ENCODE measurements at regions not wholly inside any gene's neighbourhood (a gene's known extent, or its start where the extent isn't known, plus 50 kb on each side); places are given as distances from the start of the nearest gene placed in this dataset.
"Not testable (repeated sequence)": the region's sequence is repeated elsewhere in the genome, so short reads cannot be mapped to it uniquely, and the experiment has no call there.

DNA sequence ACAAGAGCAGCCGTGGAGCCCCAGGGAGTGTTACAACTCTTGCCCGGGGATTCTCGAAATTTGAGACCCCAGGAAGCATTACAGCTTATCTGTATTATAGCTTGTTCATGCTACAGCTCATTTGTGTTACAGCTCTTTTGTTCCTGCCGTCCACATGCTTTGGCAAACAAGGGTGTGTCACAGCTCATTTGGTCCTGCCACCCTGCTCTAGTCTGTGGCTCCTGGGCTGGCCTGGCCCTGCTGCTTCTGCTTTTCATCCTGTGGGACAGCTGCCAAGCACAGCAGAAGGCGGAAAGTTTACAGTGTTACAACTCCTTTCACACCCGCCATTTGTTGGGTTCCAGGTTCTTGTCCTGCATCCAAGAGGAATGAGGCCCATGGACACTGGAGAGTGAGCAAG, 685.0 kb downstream of the SLCO4C1 start:
- DNase-seq = no peak

GRCh38 chr5:101608322-101608721, 687.8 kb downstream of the SLCO4C1 start:
- DNase-seq = no peak

GRCh38 chr5:101605700-101606099, 690.4 kb downstream of the SLCO4C1 start:
- no peak for DNase-seq

DNA sequence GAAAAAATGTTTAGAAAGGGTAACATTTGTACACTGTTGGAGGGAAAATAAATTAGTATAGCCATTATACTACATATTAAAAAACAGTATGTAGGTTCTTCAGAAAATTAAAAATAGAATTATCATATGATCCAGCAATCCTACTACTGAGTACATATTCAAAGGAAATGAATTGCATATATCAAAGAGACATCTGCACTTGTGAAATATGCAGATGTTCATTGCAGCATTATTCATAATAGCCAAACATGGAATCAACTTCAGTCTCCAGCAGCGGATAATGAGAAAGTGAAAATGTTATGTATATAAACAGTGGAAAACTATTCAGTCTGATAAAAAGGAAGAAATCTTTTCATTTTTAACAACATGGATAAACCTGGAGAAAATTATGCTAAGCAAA, 695.5 kb downstream of the SLCO4C1 start:
- DNase-seq = no peak

DNA sequence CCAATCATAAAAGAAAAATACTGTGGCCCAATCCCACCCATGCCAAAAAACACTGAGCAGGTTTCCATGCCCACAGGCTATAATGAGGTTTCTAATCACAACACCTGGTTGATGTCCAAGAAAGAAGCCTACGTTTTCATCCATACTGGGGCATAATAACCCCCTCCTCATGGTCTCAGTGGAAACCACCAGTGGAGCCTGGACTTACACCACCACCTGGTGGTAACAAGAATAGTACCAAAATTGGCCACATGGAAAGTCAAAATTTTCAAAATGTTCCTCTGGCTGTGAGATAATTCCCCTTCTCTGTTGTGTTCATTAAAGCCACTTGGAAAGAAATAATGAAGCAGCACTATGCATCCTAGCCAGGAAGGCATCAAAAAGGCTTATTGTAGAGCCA, 687.3 kb upstream of the ST8SIA4 start:
- DNase-seq = no peak

DNA sequence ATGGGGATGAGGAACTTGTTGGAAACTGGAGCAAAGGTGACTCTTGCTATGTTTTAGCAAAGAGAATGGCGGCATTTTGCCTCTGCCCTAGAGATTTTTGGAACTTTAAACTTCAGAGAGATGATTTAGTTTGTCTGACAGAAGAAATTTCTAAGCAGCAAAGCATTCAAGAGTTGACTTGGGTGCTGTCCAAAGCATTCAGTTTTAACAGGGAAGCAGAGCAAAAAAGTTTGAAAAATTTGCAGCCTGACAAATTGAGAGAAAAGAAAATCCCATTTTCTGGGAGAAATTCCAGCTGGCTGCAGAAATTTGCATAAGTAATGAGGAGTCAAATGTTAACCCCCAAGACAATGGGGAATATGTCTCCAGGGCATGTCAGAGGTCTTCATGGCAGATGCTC, 682.3 kb upstream of the ST8SIA4 start:
- DNase-seq = no peak

DNA sequence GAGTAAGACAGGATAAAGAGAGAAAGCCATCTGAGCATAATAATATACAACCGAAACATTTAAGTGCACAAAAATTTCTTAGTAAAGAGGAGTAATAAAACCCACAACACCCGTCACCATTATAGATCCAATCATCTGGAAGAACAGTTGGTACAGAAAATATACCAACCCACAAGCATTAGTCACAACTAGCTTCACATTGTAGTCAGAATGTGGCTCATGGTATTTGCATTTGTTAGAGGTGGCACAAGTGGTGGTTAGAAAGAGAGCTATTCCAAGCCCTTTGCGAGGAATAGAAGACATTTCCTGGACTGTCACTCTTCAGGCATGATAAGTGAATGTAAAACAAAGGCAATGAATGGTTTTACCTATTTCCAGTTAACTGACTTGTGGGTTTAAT, 677.5 kb upstream of the ST8SIA4 start:
- DNase-seq = no peak

- DNase-seq = no peak
Measured at GRCh38 chr5:101574017-101574416, 670.9 kb upstream of the ST8SIA4 start.

GRCh38 chr5:101561018-101561417, 657.9 kb upstream of the ST8SIA4 start:
- DNase-seq = no peak

DNA sequence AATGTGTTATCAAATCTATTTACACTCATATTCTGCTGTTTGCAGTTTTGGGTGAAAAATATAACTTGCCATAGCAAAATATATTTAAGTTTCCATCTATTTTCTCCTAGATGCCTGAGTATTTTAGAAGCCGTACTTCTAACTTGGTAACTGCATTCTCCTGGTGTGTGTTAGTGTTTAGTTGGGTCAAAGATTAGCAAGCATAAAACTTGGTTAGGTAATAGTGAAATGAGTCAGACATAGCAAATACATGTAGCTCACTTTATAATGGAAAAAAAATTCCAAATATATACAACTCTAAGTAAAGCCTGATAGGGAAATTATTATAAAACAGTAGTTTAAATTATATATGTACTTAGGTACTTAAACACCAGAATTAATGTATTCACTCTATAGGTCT, 640.7 kb upstream of the ST8SIA4 start:
- no peak for DNase-seq

DNA sequence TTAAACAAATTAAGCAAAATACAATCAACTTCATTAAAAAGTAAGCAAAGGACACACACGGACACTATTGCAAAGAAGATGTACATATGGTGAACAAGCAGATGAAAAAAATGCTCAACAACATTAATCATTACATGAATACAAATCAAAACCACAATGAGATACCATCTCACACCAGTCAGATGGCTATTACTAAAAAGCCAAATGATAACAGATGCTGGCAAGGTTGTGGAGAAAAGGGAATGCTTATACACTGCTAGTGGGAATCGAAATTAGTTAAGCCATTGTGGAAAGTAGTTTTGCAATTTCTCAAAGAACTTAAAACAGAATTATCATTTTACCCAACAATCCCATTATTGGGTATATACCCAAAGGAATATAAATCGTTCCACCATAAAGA, 636.2 kb upstream of the ST8SIA4 start:
- no peak for DNase-seq

- DNase-seq = no peak
Measured at GRCh38 chr5:101535626-101536025, 632.5 kb upstream of the ST8SIA4 start.

DNA sequence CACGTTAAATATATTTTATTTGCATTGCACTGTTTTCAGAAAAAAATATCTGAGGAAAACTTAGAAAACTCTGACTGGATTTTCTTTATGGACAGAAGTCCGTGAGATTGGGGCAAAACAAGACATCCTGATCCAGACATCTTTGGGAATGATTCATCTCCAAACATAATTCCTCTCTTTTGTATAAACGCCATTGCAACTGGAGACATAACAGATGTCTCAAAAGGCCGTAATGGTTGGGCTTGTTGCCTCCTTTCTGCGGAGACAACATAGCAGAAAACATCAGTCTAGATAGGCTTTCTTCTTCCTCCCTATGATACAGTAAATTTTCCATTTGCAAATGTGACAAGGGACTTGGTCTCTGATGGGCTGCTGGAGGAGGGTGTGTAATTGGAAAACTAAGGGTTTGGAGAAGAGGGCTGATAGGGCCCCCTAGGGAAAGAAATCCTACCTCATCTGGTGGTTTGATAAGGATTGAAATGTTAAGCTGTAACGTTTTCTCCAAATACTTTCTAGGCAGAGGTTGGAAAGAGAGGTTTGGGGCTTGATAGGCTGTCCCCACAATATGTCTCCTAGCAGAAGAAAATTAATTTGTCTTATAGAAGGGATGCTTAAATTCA, 631.5 kb upstream of the ST8SIA4 start:
- DNase-seq = no peak

GRCh38 chr5:101532430-101532829, 629.3 kb upstream of the ST8SIA4 start:
- no peak for DNase-seq

DNA sequence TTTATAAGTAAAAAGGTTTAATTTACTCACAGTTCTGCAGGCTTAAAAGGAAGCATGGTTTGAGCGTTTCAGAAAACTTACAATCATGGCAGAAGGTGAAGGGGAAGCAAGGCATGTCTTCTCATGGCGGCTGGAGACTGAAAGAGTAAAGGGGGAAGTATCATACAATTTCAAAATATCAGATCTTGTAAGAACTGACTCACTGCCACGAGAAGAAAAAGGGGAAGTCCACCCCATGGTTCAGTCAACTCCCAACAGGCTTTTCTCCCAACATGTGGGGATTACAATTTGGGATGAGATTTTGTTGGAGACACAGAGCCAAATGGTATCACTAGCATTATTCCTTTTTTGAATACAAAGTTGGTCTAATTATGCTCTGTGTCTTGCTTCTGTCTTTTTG, 627.9 kb upstream of the ST8SIA4 start:
- no peak for DNase-seq

DNA sequence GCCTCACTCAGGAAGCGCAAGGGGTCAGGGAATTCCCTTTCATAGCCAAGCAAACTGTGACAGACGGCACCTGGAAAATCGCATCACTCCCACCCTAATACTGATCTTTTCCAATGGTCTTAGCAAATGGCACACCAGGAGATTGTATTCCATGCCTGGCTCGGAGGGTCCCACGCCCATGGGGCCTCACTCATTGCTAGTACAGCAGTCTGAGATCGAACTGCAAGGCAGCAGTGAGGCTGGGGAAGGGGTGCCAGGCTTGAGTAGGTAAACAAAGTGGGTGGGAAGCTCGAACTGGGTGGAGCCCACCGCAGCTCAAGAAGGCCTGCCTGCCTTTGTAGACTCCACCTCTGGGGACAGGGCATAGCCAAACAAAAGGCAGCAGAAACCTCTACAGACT, 626.0 kb upstream of the ST8SIA4 start:
- not testable (repeated sequence) for DNase-seq

DNA sequence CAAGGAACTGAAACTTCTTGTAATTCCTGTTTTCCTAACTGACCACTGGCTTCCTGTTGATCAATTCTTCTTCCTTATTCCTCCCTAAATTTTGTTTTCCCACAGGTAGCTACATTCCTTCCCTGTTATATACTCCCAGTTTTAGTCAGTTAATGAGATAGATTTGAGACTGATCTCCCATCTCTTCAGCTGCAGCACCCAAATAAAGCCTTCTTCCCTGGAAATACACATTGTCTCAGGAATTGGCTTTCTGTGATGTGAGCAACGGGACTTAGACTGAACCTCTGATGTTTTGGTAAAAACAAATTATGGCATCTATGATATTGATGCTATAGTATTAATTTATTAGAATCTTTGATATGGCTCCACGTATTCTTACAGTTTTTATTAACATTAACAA, 617.3 kb upstream of the ST8SIA4 start:
- DNase-seq = no peak

GRCh38 chr5:101517795-101518194, 614.7 kb upstream of the ST8SIA4 start:
- DNase-seq = no peak

DNA sequence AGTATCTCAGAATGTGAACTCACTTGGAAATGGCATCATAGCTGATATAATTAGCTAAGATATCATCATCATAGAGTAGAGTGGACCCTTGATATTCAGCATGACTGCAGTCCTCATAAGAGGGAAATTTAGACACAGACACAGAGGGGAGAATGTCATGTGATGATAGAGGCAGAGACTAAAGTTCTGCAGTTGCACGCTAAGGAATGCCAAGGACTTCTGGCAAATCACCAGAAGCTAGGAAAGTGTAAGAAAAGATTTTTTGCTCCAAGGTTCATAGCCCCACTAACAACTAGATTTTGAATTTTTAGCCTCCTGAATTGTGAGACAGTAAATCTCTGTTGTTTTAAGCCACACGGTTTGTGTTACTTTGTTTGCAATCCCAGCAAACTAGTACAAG, 612.6 kb upstream of the ST8SIA4 start:
- no peak for DNase-seq

DNA sequence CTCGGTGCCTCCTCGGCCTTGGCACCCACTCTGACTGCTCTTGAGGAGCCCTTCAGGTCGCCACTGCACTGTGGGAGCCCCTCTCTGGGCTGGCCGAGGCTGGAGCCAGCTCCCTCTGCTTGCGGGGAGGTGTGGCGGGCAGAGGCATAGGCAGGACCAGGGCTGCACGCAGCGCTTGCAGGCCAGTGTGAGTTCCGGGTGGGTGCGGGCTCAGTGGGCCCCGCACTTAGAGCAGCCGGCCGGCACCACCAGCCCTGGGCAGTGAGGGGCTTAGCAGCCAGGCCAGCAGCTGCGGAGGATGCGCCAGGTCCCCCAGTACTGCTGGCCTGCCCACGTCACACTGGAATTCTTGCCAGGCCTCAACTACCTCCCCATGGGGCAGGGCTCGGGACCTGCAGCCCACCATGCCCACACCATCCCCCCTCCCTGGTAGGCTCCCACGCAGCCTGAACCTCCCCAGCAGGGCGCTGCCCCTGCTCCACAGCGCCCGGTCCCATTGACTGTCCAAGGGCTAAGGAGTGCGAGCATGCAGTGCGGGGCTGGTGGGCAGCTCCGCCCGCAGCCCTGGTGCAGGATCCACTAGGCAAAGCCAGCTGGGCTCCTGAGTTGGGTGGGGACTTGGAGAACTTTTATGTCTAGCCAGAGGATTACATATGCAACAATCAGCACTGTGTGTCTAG, 602.9 kb upstream of the ST8SIA4 start:
- DNase-seq = no peak

- DNase-seq = no peak
Measured at GRCh38 chr5:101482931-101483330, 579.8 kb upstream of the ST8SIA4 start.

GRCh38 chr5:101473483-101473882, 570.4 kb upstream of the ST8SIA4 start:
- DNase-seq = no peak

DNA sequence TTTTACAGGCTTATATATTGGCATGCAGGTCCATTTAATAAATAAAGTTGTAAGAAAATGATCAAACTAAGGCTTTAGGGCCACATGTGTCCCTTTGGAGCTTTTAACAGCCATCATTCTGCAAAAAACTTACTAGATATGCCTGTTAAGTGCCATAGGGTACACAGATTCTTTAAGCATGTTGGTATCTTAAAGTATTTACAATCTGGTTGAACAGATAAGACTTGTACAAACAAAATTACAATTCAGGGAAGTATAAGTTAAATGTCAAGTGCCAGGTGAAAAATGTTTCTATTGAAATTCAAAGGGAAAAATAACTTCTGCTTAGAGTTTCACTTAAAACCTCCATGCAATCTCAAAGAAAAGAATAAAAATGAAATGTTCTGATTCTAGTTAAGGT, 558.4 kb upstream of the ST8SIA4 start:
- DNase-seq = no peak

DNA sequence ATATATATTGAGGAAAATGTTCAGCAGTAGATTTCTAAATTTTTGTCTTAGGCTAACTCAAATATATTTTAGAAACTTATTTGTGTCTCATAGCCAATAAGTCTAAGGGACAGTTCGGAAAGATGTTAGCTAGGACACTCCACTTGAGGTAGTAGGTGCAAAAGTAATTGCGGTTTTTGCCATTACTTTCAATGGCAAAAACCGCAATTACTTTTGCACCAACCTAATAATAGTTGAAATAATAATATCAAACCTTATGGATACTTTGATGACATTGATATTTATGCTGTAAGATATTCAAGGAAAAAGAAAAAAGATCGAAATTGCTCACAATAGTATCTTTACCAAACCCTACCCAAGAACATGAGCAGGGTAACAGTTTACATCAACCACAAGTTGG, 555.5 kb upstream of the ST8SIA4 start:
- DNase-seq = no peak

GRCh38 chr5:101455851-101456250, 552.8 kb upstream of the ST8SIA4 start:
- no peak for DNase-seq

Measured in NCI-H774 (cell line).